ENCODE measurements at regions not wholly inside any gene's neighbourhood (a gene's known extent, or its start where the extent isn't known, plus 50 kb on each side); places are given as distances from the start of the nearest gene placed in this dataset.

GRCh38 chr16:80377096-80377956 is 163.5 kb upstream of the DYNLRB2 start:
- no peak for TF ChIP-seq CTCF (conservative IDR thresholded peaks at IDR 0.05)
- H3K27ac ChIP-seq: no peak overlapping the region

- H3K27ac ChIP-seq: no peak overlapping the region
- no peak for TF ChIP-seq CTCF (conservative IDR thresholded peaks at IDR 0.05)
These were observed 164.8 kb upstream of the DYNLRB2 start for GRCh38 chr16:80375973-80376372.

- H3K27ac ChIP-seq: no peak overlapping the region
- no peak for TF ChIP-seq CTCF (conservative IDR thresholded peaks at IDR 0.05)
These were observed 165.3 kb upstream of the DYNLRB2 start for GRCh38 chr16:80375513-80375912.

- no peak overlapping the region for H3K27ac ChIP-seq
- TF ChIP-seq CTCF (conservative IDR thresholded peaks at IDR 0.05): no peak
These were observed 168.5 kb upstream of the DYNLRB2 start for GRCh38 chr16:80372341-80372740.

- no peak overlapping the region for H3K27ac ChIP-seq
- peak; percentile 76 for TF ChIP-seq CTCF (conservative IDR thresholded peaks at IDR 0.05)
These were observed 171.4 kb upstream of the DYNLRB2 start for GRCh38 chr16:80369138-80369958.

- TF ChIP-seq CTCF (conservative IDR thresholded peaks at IDR 0.05): no peak
- H3K27ac ChIP-seq: no peak overlapping the region
These were observed 173.6 kb upstream of the DYNLRB2 start for GRCh38 chr16:80367037-80367658.

- no peak overlapping the region for H3K27ac ChIP-seq
- no peak for TF ChIP-seq CTCF (conservative IDR thresholded peaks at IDR 0.05)
These were observed 174.8 kb upstream of the DYNLRB2 start for GRCh38 chr16:80366023-80366422.
